Loucy (cell line): ENCODE measurements at regions not wholly inside any gene's neighbourhood (a gene's known extent, or its start where the extent isn't known, plus 50 kb on each side); places are given as distances from the start of the nearest gene placed in this dataset.

Source experiments
- CTCF ChIP-seq: fragments of 200-600 bp; sonication (generic); conservative IDR thresholded peaks from 2 replicates; pipeline ENCODE4 v1.5.1; 2014; ENCODE audit warnings: mild to moderate bottlenecking, antibody characterized with exemption, low read length
- EZH2phosphoT487 ChIP-seq: fragments of 200-600 bp; IDR thresholded peaks from 2 replicates; pipeline ENCODE4 v1.6.1; 2018; ENCODE audit warnings: antibody characterized with exemption, mild to moderate bottlenecking, moderate library complexity, borderline replicate concordance

- no peak for TF ChIP-seq CTCF
- no peak for TF ChIP-seq EZH2phosphoT487
Observed at GRCh38 chr13:106159295-106160195, 375.9 kb downstream of the EFNB2 start.
